ENCODE measurements at regions not wholly inside any gene's neighbourhood (a gene's known extent, or its start where the extent isn't known, plus 50 kb on each side); places are given as distances from the start of the nearest gene placed in this dataset.

GRCh38 chr6:18632670-18633410 is 245.7 kb downstream of the RNF144B start:
- TF ChIP-seq CTCF (IDR thresholded peaks at IDR 0.05; ENCODE audit: low read length) (no peak), EZH2 (IDR thresholded peaks at IDR 0.05; ENCODE audit: borderline replicate concordance, low read length) (no peak)

All from OCI-LY1 (cell line).